OCI-LY7 (cell line): ENCODE measurements at regions not wholly inside any gene's neighbourhood (a gene's known extent, or its start where the extent isn't known, plus 50 kb on each side); places are given as distances from the start of the nearest gene placed in this dataset.

ENCODE experiments used
- BruUV-seq: library from RNA; stranded (reverse); fragments of 400-500 nt; replicated peaks from 2 replicates; lab custom pipeline; 2021; lab: Mats Ljungman, UMichigan
- CTCF ChIA-PET: fragments of 300-600 bp; sonication (Branson Sonifier 250); formaldehyde crosslinking; loops from one replicate; lab custom pipeline; 2022; ENCODE audit warnings: antibody characterized with exemption; ENCODE audit not compliant: unreplicated experiment; lab: Charles Lee
- POLR2A ChIA-PET: fragments of 300-600 bp; sonication (Branson Sonifier 250); formaldehyde crosslinking; loops from one replicate; lab custom pipeline; 2022; ENCODE audit warnings: antibody characterized with exemption; lab: Charles Lee
- DNase-seq: peaks from one replicate; pipeline ENCODE4 v3.0.0-alpha.2; 2015; ENCODE audit warnings: low spot score
- H2AFZ ChIP-seq: fragments of 200-600 bp; sonication (generic), shearing (Covaris generic); 2 replicates; pipeline ENCODE4 v1.6.1; 2014; ENCODE audit warnings: mild to moderate bottlenecking, antibody characterized with exemption, low read length, moderate library complexity
- H3K27ac ChIP-seq: fragments of 200-600 bp; sonication (generic); 2 replicates; pipeline ENCODE4 v1.5.1; 2014; ENCODE audit warnings: mixed run types, low read depth, mild to moderate bottlenecking, moderate library complexity, low read length, inconsistent platforms; ENCODE audit not compliant: poor library complexity, severe bottlenecking
- H3K36me3 ChIP-seq: fragments of 200-600 bp; sonication (generic); 2 replicates; pipeline ENCODE4 v1.6.1; 2014; ENCODE audit warnings: mild to moderate bottlenecking, antibody characterized with exemption, low read length, moderate library complexity, mixed read lengths; ENCODE audit not compliant: insufficient read depth
- H3K4me1 ChIP-seq: fragments of 200-600 bp; sonication (generic); 2 replicates; pipeline ENCODE4 v1.5.1; 2014; ENCODE audit warnings: mild to moderate bottlenecking, low read length; ENCODE audit not compliant: insufficient read depth, poor library complexity, severe bottlenecking
- H3K4me2 ChIP-seq: fragments of 200-600 bp; sonication (generic); 2 replicates; pipeline ENCODE4 v1.6.1; 2014; ENCODE audit warnings: mild to moderate bottlenecking, low read length
- H3K4me3 ChIP-seq: fragments of 200-600 bp; sonication (generic); 2 replicates; pipeline ENCODE4 v1.5.1; 2014; ENCODE audit warnings: mild to moderate bottlenecking, low read depth, low read length; ENCODE audit not compliant: poor library complexity, severe bottlenecking
- H3K79me2 ChIP-seq: fragments of 200-600 bp; sonication (generic); 2 replicates; pipeline ENCODE4 v1.6.1; 2016; ENCODE audit warnings: low read depth, mild to moderate bottlenecking, low read length, moderate library complexity, mixed read lengths; ENCODE audit not compliant: insufficient read depth
- H3K9me2 ChIP-seq: fragments of 200-600 bp; sonication (generic); 2 replicates; pipeline ENCODE4 v1.6.1; 2016; ENCODE audit warnings: mild to moderate bottlenecking, low read length, mixed read lengths; ENCODE audit not compliant: insufficient read depth
- H3K9me3 ChIP-seq: fragments of 200-600 bp; sonication (generic); 2 replicates; pipeline ENCODE4 v1.6.1; 2014; ENCODE audit warnings: mild to moderate bottlenecking, mixed run types, low read length, mixed read lengths
- H4K20me1 ChIP-seq: fragments of 200-600 bp; sonication (generic); 2 replicates; pipeline ENCODE4 v1.6.1; 2014; ENCODE audit warnings: mild to moderate bottlenecking, antibody characterized with exemption, low read length, moderate library complexity, mixed read lengths; ENCODE audit not compliant: insufficient read depth
- CTCF ChIP-seq: fragments of 200-600 bp; sonication (generic); conservative IDR thresholded peaks from 2 replicates; pipeline ENCODE4 v1.5.1; 2014; ENCODE audit warnings: mild to moderate bottlenecking, antibody characterized with exemption, low read length, moderate library complexity, mixed read lengths
- EZH2phosphoT487 ChIP-seq: fragments of 200-600 bp; sonication (generic); IDR thresholded peaks from 2 replicates; pipeline ENCODE4 v1.6.1; 2018; ENCODE audit warnings: low read depth, borderline replicate concordance, mild to moderate bottlenecking, mixed run types, antibody characterized with exemption, low read length, moderate library complexity, mixed read lengths
- intact Hi-C: fragments of 100-400 bp; cut with micrococcal nuclease; formaldehyde crosslinking; loops from one replicate; pipeline ENCODE4 v1.10.0; 2022; ENCODE audit not compliant: unreplicated experiment

GRCh38 chr14:100423317-100424010, 100.3 kb downstream of the SLC25A47 start:
- Histone ChIP-seq H3K4me1 (no peaks in the 10 kb centered on the region), H3K27ac (no peak overlapping the region), H3K4me3 (no peak overlapping the region), H3K79me2 (no peaks in the 10 kb centered on the region), H4K20me1 (no peaks in the 10 kb centered on the region), H3K9me2 (no peaks in the 10 kb centered on the region), H3K9me3 (no peaks in the 10 kb centered on the region), H3K36me3 (no peaks in the 10 kb centered on the region), H3K4me2 (no peak overlapping the region), H2AFZ (no peak overlapping the region)
- ChIA-PET POLR2A (no interaction called here), CTCF (no interaction called here)
- no TSS peak for BruUV-seq
- no peak for DNase-seq
- TF ChIP-seq CTCF (no peak), EZH2phosphoT487 (no peak)
- intact Hi-C loops: no loop called here

- Histone ChIP-seq H3K27ac (no peak overlapping the region), H3K36me3 (no peaks in the 10 kb centered on the region), H3K9me3 (no peaks in the 10 kb centered on the region), H3K4me3 (no peak overlapping the region), H3K9me2 (no peaks in the 10 kb centered on the region), H3K4me2 (no peak overlapping the region), H4K20me1 (no peaks in the 10 kb centered on the region), H3K4me1 (no peaks in the 10 kb centered on the region), H3K79me2 (no peaks in the 10 kb centered on the region), H2AFZ (no peak overlapping the region)
- no TSS peak for BruUV-seq
- POLR2A ChIA-PET: no interaction called here
- no peak for DNase-seq
- intact Hi-C loops: no loop called here
- CTCF ChIA-PET: interaction anchor here (0.6 kb wide), 1 partner anchor 19 kb away, joined by 3 read pairs; no protein-coding TSS in a partner anchor
- TF ChIP-seq CTCF: no peak
- no peak for TF ChIP-seq EZH2phosphoT487
Measured at GRCh38 chr14:100424504-100425428, 101.6 kb downstream of the SLC25A47 start.
